ENCODE measurements at regions not wholly inside any gene's neighbourhood (a gene's known extent, or its start where the extent isn't known, plus 50 kb on each side); places are given as distances from the start of the nearest gene placed in this dataset.

DNA sequence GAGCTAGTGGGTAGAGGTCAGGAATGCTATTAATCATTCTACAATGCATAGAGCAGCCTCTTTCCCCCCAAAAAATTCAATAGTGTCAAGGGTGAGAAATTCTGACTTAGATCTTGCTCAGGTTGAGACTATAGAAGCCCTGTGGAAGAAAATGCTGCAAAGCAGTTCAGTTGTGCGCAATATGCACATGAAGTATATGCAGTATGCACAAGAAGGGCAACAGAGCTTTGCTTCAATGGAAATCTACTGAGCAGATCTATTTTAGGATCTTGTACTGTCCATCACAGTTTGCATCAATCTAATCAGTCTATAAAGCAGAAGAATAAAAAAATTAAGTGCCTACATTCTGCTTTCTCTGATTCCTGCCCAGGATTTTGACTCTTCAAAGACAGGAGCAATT lies 225.8 kb upstream of the STEAP1 start:
- Histone ChIP-seq H3K4me3 (no peak overlapping the region), H3K27me3 (no peaks in the 10 kb centered on the region), H3K4me1 (no peaks in the 10 kb centered on the region), H3K27ac (no peak overlapping the region), H3K9me3 (no peaks in the 10 kb centered on the region), H3K36me3 (no peaks in the 10 kb centered on the region)
- TF ChIP-seq POLR2AphosphoS5 (IDR thresholded peaks at IDR 0.05) (no peak), POLR2A (IDR thresholded peaks at IDR 0.05) (no peak)
- TF ChIP-seq, protein P1, sequence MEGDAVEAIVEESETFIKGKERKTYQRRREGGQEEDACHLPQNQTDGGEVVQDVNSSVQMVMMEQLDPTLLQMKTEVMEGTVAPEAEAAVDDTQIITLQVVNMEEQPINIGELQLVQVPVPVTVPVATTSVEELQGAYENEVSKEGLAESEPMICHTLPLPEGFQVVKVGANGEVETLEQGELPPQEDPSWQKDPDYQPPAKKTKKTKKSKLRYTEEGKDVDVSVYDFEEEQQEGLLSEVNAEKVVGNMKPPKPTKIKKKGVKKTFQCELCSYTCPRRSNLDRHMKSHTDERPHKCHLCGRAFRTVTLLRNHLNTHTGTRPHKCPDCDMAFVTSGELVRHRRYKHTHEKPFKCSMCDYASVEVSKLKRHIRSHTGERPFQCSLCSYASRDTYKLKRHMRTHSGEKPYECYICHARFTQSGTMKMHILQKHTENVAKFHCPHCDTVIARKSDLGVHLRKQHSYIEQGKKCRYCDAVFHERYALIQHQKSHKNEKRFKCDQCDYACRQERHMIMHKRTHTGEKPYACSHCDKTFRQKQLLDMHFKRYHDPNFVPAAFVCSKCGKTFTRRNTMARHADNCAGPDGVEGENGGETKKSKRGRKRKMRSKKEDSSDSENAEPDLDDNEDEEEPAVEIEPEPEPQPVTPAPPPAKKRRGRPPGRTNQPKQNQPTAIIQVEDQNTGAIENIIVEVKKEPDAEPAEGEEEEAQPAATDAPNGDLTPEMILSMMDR (IDR thresholded peaks at IDR 0.05) = no peak
- intact Hi-C loops (cut with DNase I; ENCODE audit: low total_unique reads) = no loop called here
- no peak for DNase-seq (ENCODE audit: low spot score in 2 of 2)

DNA sequence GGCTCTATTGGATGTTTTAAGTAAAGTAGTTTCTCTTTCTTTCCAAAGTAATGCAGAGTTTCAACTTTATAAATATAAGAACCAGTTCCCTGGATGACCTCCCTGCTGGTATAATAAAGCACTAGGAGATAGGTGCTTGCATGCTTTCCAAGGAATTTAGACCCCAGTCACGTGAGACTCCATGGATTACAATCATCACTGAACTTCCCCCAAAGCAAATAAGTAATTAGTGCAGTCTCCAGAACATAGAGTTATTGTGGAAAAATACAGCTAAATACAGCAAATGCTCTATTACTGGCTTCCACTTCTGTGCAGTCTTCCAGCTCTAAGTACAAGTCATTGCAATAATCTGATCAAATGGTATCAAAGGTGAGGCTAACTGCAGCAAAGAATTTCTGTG lies 220.2 kb upstream of the STEAP1 start:
- no peak for DNase-seq (ENCODE audit: low spot score in 2 of 2)
- TF ChIP-seq POLR2A (IDR thresholded peaks at IDR 0.05) (no peak), POLR2AphosphoS5 (IDR thresholded peaks at IDR 0.05) (no peak)
- TF ChIP-seq, protein P1 (IDR thresholded peaks at IDR 0.05) = no peak

DNA sequence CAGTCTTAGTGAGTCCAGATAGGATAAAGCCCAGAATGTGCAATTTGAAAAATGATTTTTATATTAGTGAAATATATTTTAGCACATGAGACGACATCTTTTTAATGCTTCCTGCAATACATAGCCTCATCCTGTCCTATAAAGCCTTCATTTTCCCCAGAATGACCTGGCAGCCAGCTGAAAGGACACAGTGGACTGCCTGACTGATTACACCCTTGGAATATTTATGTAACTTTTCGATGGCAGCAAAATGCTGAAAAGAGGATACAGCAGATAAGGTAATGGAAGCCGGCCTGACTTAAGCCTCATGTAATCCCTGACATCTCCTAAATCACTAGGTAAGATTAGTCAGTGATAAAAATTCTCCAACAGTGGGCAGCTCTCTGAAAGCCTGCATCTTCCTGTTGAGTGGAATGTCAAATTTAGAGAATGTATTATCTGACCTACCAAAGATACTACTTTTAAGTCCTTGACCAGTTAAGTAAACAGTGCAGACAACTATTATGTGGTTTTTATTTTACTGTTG lies 210.7 kb upstream of the STEAP1 start:
- no peak for DNase-seq (ENCODE audit: low spot score in 2 of 2)
- intact Hi-C loops (cut with DNase I; ENCODE audit: low total_unique reads) = no loop called here
- Histone ChIP-seq H3K4me3 (no peak overlapping the region), H3K27me3 (no peaks in the 10 kb centered on the region), H3K9me3 (no peaks in the 10 kb centered on the region), H3K27ac (no peak overlapping the region), H3K36me3 (no peaks in the 10 kb centered on the region), H3K4me1 (no peaks in the 10 kb centered on the region)
- TF ChIP-seq POLR2A (IDR thresholded peaks at IDR 0.05) (no peak), POLR2AphosphoS5 (IDR thresholded peaks at IDR 0.05) (no peak)
- TF ChIP-seq, protein P1 (IDR thresholded peaks at IDR 0.05) = no peak

More for the DNA sequence above, 220.2 kb upstream of the STEAP1 start:
- Histone ChIP-seq H3K4me1 (no peaks in the 10 kb centered on the region), H3K27ac (no peak overlapping the region), H3K27me3 (no peaks in the 10 kb centered on the region), H3K4me3 (no peak overlapping the region), H3K9me3 (no peaks in the 10 kb centered on the region), H3K36me3 (no peaks in the 10 kb centered on the region)
- intact Hi-C loops (cut with DNase I; ENCODE audit: low total_unique reads) = loop anchor here (10.0 kb wide), 1 partner anchor 1349 kb away; no protein-coding TSS in a partner anchor

DNA sequence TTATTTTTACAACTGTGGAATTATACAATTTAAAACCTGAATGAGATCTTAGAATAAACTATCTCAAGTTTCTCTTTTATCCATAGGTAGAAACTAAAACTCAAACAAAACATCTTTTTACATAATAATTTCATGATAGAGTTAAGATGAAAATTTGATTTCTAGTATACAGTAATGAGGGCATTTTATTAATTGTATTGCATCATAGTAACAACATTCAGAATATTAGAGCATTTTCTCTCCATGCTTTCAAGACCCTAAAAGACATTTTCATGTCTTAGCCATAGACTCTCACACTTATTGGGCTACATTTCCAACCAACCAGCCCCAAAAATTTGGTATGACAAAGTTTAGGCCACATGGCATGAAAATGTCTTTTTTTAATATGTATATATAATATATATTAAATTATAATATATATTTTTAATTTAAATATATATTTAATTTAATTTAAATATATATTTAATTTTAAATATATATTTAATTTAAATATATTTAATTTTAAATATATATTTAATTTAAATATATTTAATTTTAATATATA lies 195.7 kb upstream of the STEAP1 start:
- H3K27ac ChIP-seq = no peak overlapping the region

DNA sequence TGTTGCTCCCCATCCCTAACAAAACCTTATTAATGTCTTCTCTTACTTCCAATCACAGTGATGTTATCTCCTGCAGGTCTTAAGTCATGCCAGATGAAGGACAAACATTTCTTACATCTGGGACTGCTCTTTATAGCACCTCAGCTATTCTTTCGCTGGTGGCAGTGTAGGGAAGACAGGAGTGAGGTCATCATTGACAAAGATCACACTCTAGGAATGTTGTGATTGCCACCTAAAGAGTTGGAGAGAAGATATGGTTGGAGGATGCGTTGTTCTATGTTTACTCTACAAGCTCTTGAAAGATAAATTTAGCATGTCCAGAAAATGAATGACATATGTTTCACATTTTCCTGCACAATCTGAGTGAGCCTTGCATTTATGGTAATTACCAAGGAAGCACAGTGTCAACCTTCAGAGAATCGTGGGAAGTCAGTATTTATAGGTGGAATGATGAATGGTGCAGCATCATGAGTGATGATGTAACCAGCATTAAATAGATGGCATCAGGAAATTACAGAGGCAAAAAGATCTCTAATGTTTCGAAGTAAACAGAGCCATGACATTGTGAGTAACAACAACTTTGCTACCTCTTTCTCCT lies 188.1 kb upstream of the STEAP1 start:
- intact Hi-C loops (cut with DNase I; ENCODE audit: low total_unique reads) = no loop called here
- Histone ChIP-seq H3K9me3 (no peaks in the 10 kb centered on the region), H3K27ac (no peak overlapping the region), H3K4me1 (no peaks in the 10 kb centered on the region), H3K36me3 (no peaks in the 10 kb centered on the region), H3K27me3 (no peaks in the 10 kb centered on the region), H3K4me3 (no peak overlapping the region)
- TF ChIP-seq POLR2AphosphoS5 (IDR thresholded peaks at IDR 0.05) (no peak), POLR2A (IDR thresholded peaks at IDR 0.05) (no peak)
- TF ChIP-seq, protein P1 (IDR thresholded peaks at IDR 0.05) = no peak
- DNase-seq (ENCODE audit: low spot score in 2 of 2) = no peak

More for the DNA sequence above, 195.7 kb upstream of the STEAP1 start:
- Histone ChIP-seq H3K4me3 (no peak overlapping the region), H3K36me3 (no peaks in the 10 kb centered on the region), H3K27me3 (no peaks in the 10 kb centered on the region), H3K9me3 (no peaks in the 10 kb centered on the region), H3K4me1 (no peaks in the 10 kb centered on the region)
- intact Hi-C loops (cut with DNase I; ENCODE audit: low total_unique reads) = no loop called here
- no peak for DNase-seq (ENCODE audit: low spot score in 2 of 2)
- TF ChIP-seq, protein P1 (IDR thresholded peaks at IDR 0.05) = no peak
- TF ChIP-seq POLR2A (IDR thresholded peaks at IDR 0.05) = no peak
- no peak for TF ChIP-seq POLR2AphosphoS5 (IDR thresholded peaks at IDR 0.05)

Measured in breast epithelium (tissue), 4 donors.